GM23338 (cell line): ENCODE measurements at regions not wholly inside any gene's neighbourhood (a gene's known extent, or its start where the extent isn't known, plus 50 kb on each side); places are given as distances from the start of the nearest gene placed in this dataset.

ENCODE experiments used
- ATAC-seq: fragments of 200-7000 bp; cut with Tn5 transposase; 3 replicates; pipeline ENCODE4 v1.9.1; 2020
- DNase-seq: peaks from one replicate; pipeline ENCODE4 v3.0.0-alpha.2; 2015; ENCODE audit warnings: low spot score
- H2AFZ ChIP-seq: fragments of 200-600 bp; sonication (generic); 2 replicates; pipeline ENCODE4 v1.8.0; 2016; ENCODE audit warnings: antibody characterized with exemption, mild to moderate bottlenecking, moderate library complexity
- H3F3A ChIP-seq: fragments of 200-600 bp; sonication (generic); replicated peaks from 2 replicates; pipeline ENCODE4 v1.8.0; 2017; ENCODE audit warnings: antibody characterized with exemption, mixed run types, low read depth
- H3K27ac ChIP-seq: fragments of 200-600 bp; sonication (generic); 2 replicates; pipeline ENCODE4 v1.6.1; 2016; ENCODE audit warnings: low read depth
- H3K27me3 ChIP-seq: fragments of 200-600 bp; sonication (generic); 2 replicates; pipeline ENCODE4 v1.8.0; 2016; ENCODE audit warnings: mild to moderate bottlenecking, mixed run types, moderate library complexity; ENCODE audit not compliant: insufficient read depth
- H3K36me3 ChIP-seq: fragments of 200-600 bp; sonication (generic); 2 replicates; pipeline ENCODE4 v1.8.0; 2016; ENCODE audit warnings: mild to moderate bottlenecking; ENCODE audit not compliant: insufficient read depth
- H3K4me1 ChIP-seq: fragments of 200-600 bp; sonication (generic); 2 replicates; pipeline ENCODE4 v1.8.0; 2016; ENCODE audit warnings: mild to moderate bottlenecking, moderate library complexity; ENCODE audit not compliant: insufficient read depth
- H3K4me2 ChIP-seq: fragments of 200-600 bp; sonication (generic); 2 replicates; pipeline ENCODE4 v1.7.1; 2017; ENCODE audit warnings: mixed run types
- H3K4me3 ChIP-seq: fragments of 200-600 bp; sonication (generic); 2 replicates; pipeline ENCODE4 v1.6.1; 2016; ENCODE audit warnings: mixed run types
- H3K79me2 ChIP-seq: fragments of 200-600 bp; sonication (generic); replicated peaks from 2 replicates; pipeline ENCODE4 v1.8.0; 2017; ENCODE audit warnings: mild to moderate bottlenecking; ENCODE audit not compliant: insufficient read depth
- H3K9me2 ChIP-seq: fragments of 200-600 bp; sonication (generic); 2 replicates; pipeline ENCODE4 v1.8.0; 2017; ENCODE audit not compliant: insufficient read depth
- H4K20me1 ChIP-seq: fragments of 200-600 bp; sonication (generic); replicated peaks from 2 replicates; pipeline ENCODE4 v1.8.0; 2017; ENCODE audit warnings: mild to moderate bottlenecking; ENCODE audit not compliant: insufficient read depth
- H3K27ac Mint-ChIP-seq: 2 replicates; pipeline ENCODE4 v1.8.0; 2020; ENCODE audit warnings: inconsistent platforms, mild to moderate bottlenecking, moderate library complexity, mixed read lengths
- H3K27me3 Mint-ChIP-seq: 3 replicates; pipeline ENCODE4 v1.8.0; 2022; ENCODE audit warnings: low read depth, mild to moderate bottlenecking, moderate library complexity, mixed read lengths, inconsistent platforms; ENCODE audit not compliant: insufficient read depth, poor library complexity
- H3K36me3 Mint-ChIP-seq: 3 replicates; pipeline ENCODE4 v1.8.0; 2021; ENCODE audit warnings: low read depth, mild to moderate bottlenecking, inconsistent platforms, moderate library complexity, mixed read lengths
- H3K4me1 Mint-ChIP-seq: 3 replicates; pipeline ENCODE4 v1.8.0; 2020; ENCODE audit warnings: mild to moderate bottlenecking, inconsistent platforms, mixed read lengths
- H3K4me3 Mint-ChIP-seq: 3 replicates; pipeline ENCODE4 v1.8.0; 2021; ENCODE audit warnings: moderate library complexity, mild to moderate bottlenecking, inconsistent platforms, mixed read lengths
- H3K9me3 Mint-ChIP-seq: 3 replicates; pipeline ENCODE4 v1.8.0; 2020; ENCODE audit warnings: moderate library complexity, mild to moderate bottlenecking, inconsistent platforms, mixed read lengths
- CREB1 ChIP-seq: fragments of 250-450 bp; sonication (Bioruptor Pico); IDR thresholded peaks from 2 replicates; pipeline ENCODE4 v1.5.0; 2020; ENCODE audit warnings: low read depth, mild to moderate bottlenecking, moderate library complexity
- EZH2 ChIP-seq: fragments of 200-600 bp; sonication (generic); IDR thresholded peaks from one replicate; pipeline ENCODE4 v1.8.0; 2017; ENCODE audit warnings: antibody characterized with exemption, mild to moderate bottlenecking, low read depth; ENCODE audit not compliant: unreplicated experiment
- EZH2phosphoT487 ChIP-seq: fragments of 200-600 bp; sonication (generic); IDR thresholded peaks from one replicate; pipeline ENCODE4 v1.8.1; 2018; ENCODE audit warnings: antibody characterized with exemption; ENCODE audit not compliant: unreplicated experiment
- JUNB ChIP-seq: IDR thresholded peaks from one replicate; pipeline ENCODE4 v1.6.1; 2016; ENCODE audit warnings: antibody characterized with exemption; ENCODE audit not compliant: unreplicated experiment
- NANOG ChIP-seq: IDR thresholded peaks from 2 replicates; pipeline ENCODE4 v1.6.1; 2016; ENCODE audit warnings: antibody characterized with exemption, borderline replicate concordance
- POLR2AphosphoS5 ChIP-seq: IDR thresholded peaks from 2 replicates; pipeline ENCODE4 v1.6.1; 2016; ENCODE audit warnings: antibody characterized with exemption, low read depth
- STAT1 ChIP-seq: IDR thresholded peaks from one replicate; pipeline ENCODE4 v1.6.1; 2016; ENCODE audit warnings: antibody characterized with exemption; ENCODE audit not compliant: unreplicated experiment
- ZNF114 ChIP-seq: fragments of 250-450 bp; sonication (Bioruptor Pico); IDR thresholded peaks from 2 replicates; pipeline ENCODE4 v1.5.0; 2020; ENCODE audit warnings: mild to moderate bottlenecking, moderate library complexity
- ZNF331 ChIP-seq: fragments of 250-450 bp; sonication (Bioruptor Pico); IDR thresholded peaks from 2 replicates; pipeline ENCODE4 v1.5.0; 2020; ENCODE audit warnings: low read depth, mild to moderate bottlenecking, moderate library complexity
- TF ChIP-seq, protein P1 (sequence below), 2 experiments: fragments of 200-600 bp in 1 of 2; sonication (generic) in 1 of 2; conservative IDR thresholded peaks; 2 replicates each; pipeline versions ENCODE4 v1.5.1 to v1.6.1; 2016 to 2017; ENCODE audit warnings: antibody characterized with exemption in 2 of 2, low read depth in 2 of 2, mild to moderate bottlenecking in 2 of 2, moderate library complexity in 1 of 2
- TF ChIP-seq, protein P2 (sequence below): IDR thresholded peaks from one replicate; pipeline ENCODE4 v1.6.1; 2018; ENCODE audit warnings: antibody characterized with exemption; ENCODE audit not compliant: unreplicated experiment
- TF ChIP-seq, protein P3 (sequence below): fragments of 250-450 bp; sonication (Bioruptor Pico); IDR thresholded peaks from 2 replicates; pipeline ENCODE4 v1.5.0; 2020; ENCODE audit warnings: mild to moderate bottlenecking, moderate library complexity
- TF ChIP-seq, protein P4 (sequence below): IDR thresholded peaks from 2 replicates; pipeline ENCODE4 v1.6.1; 2016; ENCODE audit warnings: antibody characterized with exemption

DNA sequence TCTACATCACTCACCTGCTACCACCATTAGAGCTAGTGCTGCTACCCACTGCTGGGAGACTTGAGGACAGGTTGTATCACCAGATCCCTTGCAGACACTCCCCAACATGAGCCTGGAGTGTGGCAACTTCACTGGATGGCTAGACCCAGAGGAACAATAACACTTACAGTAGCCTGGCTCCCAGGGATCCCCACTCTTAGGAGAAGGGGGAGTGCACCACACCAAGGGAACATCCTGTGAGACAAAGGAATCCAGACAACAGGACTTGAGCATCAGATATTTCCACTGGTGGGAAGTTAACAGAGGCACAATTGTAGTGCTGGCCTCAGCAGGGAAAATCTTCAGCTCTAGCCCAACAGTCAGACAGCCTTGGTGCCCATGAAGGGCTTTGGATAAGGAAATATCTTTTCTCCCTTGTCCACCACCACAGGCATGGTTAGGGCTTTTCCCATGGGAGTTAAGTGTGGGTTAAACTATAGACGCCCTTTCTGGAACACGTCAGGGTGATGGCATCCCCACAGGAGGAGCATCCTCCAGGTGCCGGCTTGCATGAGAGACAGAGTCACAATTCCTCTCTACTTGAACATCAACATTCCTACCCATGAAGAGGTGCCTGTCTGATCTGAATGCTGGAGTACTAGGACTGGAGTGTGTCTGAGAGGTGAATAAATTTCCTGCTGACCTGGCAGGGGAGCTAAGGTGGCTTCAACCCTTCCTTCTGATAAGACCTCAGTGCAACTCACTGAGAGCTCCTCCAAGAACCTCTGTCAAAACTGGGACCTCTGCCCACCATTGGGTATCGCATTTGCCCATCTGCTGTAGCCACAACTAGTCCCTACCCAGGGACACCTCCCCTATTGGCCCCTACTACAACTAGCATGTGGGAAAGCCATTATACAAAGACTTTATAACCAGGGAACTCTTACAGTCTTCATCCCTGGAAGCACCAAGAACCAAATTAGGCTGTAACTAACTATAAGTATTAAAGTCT is 55.4 kb upstream of the SIRPG start:
- Histone ChIP-seq H3F3A (no peaks in the 10 kb centered on the region), H3K36me3 (no peaks in the 10 kb centered on the region), H3K27me3 (peaks cover 6% of the 10 kb centered on the region; the same call in 1 of the 2 replicates), H3K79me2 (no peaks in the 10 kb centered on the region), H2AFZ (no peak overlapping the region), H3K4me2 (no peak overlapping the region), H3K27ac (no peak overlapping the region), H4K20me1 (no peaks in the 10 kb centered on the region), H3K9me2 (no peaks in the 10 kb centered on the region), H3K4me1 (no peaks in the 10 kb centered on the region), H3K4me3 (no peak overlapping the region)
- ATAC-seq (no peak), DNase-seq (no peak)
- Mint-ChIP-seq H3K27me3 (peaks cover 10% of the 10 kb centered on the region), H3K27ac (no peak overlapping the region), H3K4me3 (no peak overlapping the region), H3K36me3 (no peaks in the 10 kb centered on the region), H3K9me3 (no peaks in the 10 kb centered on the region), H3K4me1 (no peaks in the 10 kb centered on the region)
- TF ChIP-seq ZNF331 (CRISPR knock-in tag) = no peak
- no peak for TF ChIP-seq ZNF114 (CRISPR knock-in tag)
- TF ChIP-seq, protein P1, sequence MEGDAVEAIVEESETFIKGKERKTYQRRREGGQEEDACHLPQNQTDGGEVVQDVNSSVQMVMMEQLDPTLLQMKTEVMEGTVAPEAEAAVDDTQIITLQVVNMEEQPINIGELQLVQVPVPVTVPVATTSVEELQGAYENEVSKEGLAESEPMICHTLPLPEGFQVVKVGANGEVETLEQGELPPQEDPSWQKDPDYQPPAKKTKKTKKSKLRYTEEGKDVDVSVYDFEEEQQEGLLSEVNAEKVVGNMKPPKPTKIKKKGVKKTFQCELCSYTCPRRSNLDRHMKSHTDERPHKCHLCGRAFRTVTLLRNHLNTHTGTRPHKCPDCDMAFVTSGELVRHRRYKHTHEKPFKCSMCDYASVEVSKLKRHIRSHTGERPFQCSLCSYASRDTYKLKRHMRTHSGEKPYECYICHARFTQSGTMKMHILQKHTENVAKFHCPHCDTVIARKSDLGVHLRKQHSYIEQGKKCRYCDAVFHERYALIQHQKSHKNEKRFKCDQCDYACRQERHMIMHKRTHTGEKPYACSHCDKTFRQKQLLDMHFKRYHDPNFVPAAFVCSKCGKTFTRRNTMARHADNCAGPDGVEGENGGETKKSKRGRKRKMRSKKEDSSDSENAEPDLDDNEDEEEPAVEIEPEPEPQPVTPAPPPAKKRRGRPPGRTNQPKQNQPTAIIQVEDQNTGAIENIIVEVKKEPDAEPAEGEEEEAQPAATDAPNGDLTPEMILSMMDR (conservative IDR thresholded peaks at IDR 0.05; ENCODE audit: low read depth in 2 of 2) = no peak
- no peak for TF ChIP-seq EZH2phosphoT487
- TF ChIP-seq, protein P2, sequence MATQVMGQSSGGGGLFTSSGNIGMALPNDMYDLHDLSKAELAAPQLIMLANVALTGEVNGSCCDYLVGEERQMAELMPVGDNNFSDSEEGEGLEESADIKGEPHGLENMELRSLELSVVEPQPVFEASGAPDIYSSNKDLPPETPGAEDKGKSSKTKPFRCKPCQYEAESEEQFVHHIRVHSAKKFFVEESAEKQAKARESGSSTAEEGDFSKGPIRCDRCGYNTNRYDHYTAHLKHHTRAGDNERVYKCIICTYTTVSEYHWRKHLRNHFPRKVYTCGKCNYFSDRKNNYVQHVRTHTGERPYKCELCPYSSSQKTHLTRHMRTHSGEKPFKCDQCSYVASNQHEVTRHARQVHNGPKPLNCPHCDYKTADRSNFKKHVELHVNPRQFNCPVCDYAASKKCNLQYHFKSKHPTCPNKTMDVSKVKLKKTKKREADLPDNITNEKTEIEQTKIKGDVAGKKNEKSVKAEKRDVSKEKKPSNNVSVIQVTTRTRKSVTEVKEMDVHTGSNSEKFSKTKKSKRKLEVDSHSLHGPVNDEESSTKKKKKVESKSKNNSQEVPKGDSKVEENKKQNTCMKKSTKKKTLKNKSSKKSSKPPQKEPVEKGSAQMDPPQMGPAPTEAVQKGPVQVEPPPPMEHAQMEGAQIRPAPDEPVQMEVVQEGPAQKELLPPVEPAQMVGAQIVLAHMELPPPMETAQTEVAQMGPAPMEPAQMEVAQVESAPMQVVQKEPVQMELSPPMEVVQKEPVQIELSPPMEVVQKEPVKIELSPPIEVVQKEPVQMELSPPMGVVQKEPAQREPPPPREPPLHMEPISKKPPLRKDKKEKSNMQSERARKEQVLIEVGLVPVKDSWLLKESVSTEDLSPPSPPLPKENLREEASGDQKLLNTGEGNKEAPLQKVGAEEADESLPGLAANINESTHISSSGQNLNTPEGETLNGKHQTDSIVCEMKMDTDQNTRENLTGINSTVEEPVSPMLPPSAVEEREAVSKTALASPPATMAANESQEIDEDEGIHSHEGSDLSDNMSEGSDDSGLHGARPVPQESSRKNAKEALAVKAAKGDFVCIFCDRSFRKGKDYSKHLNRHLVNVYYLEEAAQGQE = no peak
- TF ChIP-seq, protein P3, sequence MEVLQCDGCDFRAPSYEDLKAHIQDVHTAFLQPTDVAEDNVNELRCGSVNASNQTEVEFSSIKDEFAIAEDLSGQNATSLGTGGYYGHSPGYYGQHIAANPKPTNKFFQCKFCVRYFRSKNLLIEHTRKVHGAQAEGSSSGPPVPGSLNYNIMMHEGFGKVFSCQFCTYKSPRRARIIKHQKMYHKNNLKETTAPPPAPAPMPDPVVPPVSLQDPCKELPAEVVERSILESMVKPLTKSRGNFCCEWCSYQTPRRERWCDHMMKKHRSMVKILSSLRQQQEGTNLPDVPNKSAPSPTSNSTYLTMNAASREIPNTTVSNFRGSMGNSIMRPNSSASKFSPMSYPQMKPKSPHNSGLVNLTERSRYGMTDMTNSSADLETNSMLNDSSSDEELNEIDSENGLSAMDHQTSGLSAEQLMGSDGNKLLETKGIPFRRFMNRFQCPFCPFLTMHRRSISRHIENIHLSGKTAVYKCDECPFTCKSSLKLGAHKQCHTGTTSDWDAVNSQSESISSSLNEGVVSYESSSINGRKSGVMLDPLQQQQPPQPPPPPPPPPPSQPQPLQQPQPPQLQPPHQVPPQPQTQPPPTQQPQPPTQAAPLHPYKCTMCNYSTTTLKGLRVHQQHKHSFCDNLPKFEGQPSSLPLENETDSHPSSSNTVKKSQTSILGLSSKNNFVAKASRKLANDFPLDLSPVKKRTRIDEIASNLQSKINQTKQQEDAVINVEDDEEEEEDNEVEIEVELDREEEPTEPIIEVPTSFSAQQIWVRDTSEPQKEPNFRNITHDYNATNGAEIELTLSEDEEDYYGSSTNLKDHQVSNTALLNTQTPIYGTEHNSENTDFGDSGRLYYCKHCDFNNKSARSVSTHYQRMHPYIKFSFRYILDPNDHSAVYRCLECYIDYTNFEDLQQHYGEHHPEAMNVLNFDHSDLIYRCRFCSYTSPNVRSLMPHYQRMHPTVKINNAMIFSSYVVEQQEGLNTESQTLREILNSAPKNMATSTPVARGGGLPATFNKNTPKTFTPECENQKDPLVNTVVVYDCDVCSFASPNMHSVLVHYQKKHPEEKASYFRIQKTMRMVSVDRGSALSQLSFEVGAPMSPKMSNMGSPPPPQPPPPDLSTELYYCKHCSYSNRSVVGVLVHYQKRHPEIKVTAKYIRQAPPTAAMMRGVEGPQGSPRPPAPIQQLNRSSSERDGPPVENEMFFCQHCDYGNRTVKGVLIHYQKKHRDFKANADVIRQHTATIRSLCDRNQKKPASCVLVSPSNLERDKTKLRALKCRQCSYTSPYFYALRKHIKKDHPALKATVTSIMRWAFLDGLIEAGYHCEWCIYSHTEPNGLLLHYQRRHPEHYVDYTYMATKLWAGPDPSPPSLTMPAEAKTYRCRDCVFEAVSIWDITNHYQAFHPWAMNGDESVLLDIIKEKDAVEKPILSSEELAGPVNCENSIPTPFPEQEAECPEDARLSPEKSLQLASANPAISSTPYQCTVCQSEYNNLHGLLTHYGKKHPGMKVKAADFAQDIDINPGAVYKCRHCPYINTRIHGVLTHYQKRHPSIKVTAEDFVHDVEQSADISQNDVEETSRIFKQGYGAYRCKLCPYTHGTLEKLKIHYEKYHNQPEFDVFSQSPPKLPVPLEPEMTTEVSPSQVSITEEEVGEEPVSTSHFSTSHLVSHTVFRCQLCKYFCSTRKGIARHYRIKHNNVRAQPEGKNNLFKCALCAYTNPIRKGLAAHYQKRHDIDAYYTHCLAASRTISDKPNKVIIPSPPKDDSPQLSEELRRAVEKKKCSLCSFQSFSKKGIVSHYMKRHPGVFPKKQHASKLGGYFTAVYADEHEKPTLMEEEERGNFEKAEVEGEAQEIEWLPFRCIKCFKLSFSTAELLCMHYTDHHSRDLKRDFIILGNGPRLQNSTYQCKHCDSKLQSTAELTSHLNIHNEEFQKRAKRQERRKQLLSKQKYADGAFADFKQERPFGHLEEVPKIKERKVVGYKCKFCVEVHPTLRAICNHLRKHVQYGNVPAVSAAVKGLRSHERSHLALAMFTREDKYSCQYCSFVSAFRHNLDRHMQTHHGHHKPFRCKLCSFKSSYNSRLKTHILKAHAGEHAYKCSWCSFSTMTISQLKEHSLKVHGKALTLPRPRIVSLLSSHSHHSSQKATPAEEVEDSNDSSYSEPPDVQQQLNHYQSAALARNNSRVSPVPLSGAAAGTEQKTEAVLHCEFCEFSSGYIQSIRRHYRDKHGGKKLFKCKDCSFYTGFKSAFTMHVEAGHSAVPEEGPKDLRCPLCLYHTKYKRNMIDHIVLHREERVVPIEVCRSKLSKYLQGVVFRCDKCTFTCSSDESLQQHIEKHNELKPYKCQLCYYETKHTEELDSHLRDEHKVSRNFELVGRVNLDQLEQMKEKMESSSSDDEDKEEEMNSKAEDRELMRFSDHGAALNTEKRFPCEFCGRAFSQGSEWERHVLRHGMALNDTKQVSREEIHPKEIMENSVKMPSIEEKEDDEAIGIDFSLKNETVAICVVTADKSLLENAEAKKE (CRISPR knock-in tag) = no peak
- TF ChIP-seq POLR2AphosphoS5 = no peak
- no peak for TF ChIP-seq NANOG
- TF ChIP-seq CREB1 = no peak
- no peak for TF ChIP-seq STAT1
- no peak for TF ChIP-seq JUNB
- TF ChIP-seq, protein P4, sequence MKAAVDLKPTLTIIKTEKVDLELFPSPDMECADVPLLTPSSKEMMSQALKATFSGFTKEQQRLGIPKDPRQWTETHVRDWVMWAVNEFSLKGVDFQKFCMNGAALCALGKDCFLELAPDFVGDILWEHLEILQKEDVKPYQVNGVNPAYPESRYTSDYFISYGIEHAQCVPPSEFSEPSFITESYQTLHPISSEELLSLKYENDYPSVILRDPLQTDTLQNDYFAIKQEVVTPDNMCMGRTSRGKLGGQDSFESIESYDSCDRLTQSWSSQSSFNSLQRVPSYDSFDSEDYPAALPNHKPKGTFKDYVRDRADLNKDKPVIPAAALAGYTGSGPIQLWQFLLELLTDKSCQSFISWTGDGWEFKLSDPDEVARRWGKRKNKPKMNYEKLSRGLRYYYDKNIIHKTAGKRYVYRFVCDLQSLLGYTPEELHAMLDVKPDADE = no peak
- no peak for TF ChIP-seq EZH2
